HEK293T (cell line): ENCODE measurements at regions not wholly inside any gene's neighbourhood (a gene's known extent, or its start where the extent isn't known, plus 50 kb on each side); places are given as distances from the start of the nearest gene placed in this dataset.

ENCODE experiments used
- FOXM1 ChIP-seq: fragments of 450-650 bp; IDR thresholded peaks from 2 replicates; pipeline ENCODE4 v1.6.1; 2017; ENCODE audit warnings: mild to moderate bottlenecking, borderline replicate concordance
- HDGF ChIP-seq: fragments of 450-650 bp; IDR thresholded peaks from 2 replicates; pipeline ENCODE4 v1.6.1; 2017; ENCODE audit warnings: antibody characterized with exemption, borderline replicate concordance

DNA sequence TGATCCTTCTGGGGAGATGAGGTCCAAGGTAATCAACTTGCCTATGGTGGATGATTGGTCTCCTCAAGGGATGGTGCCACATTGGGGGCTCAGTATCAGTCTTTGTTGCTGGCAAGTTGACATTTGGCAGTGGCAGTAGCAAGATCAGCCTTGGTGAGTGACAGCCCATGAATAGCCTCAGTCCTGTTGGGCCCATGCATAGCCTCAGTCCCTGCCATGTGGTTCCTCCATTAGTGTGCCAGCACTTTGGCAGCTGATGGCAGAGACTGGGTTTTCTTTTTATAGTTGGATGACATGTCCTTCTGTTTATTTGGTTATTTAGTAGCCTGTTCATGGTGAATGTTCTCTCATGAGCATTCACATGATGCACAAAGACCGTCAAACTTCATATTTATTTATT, 179.6 kb downstream of the CBLN1 start:
- no peak for TF ChIP-seq HDGF
- TF ChIP-seq FOXM1, result no peak
